ENCODE measurements at regions not wholly inside any gene's neighbourhood (a gene's known extent, or its start where the extent isn't known, plus 50 kb on each side); places are given as distances from the start of the nearest gene placed in this dataset.
"Not testable (repeated sequence)": the region's sequence is repeated elsewhere in the genome, so short reads cannot be mapped to it uniquely, and the experiment has no call there.

- no peak for DNase-seq
Measured at GRCh38 chr16:52022980-52023379, 524.0 kb downstream of the TOX3 start.

- no peak for DNase-seq
Measured at GRCh38 chr16:52022177-52022576, 524.8 kb downstream of the TOX3 start.

GRCh38 chr16:52016387-52016786 is 530.6 kb downstream of the TOX3 start:
- DNase-seq: no peak

GRCh38 chr16:52005551-52005950 is 541.4 kb downstream of the TOX3 start:
- DNase-seq: no peak

GRCh38 chr16:52004343-52004742 is 542.6 kb downstream of the TOX3 start:
- DNase-seq: no peak

GRCh38 chr16:52002026-52002425 is 544.9 kb downstream of the TOX3 start:
- no peak for DNase-seq

- DNase-seq: peak; percentile 47
Measured at GRCh38 chr16:51996516-51996915, 550.4 kb downstream of the TOX3 start.

- DNase-seq: peak; percentile 29
Measured at GRCh38 chr16:51994597-51994996, 552.3 kb downstream of the TOX3 start.

- DNase-seq: no peak
Measured at GRCh38 chr16:51989637-51990230, 557.2 kb downstream of the TOX3 start.

GRCh38 chr16:51988977-51989376 is 558.0 kb downstream of the TOX3 start:
- no peak for DNase-seq

- DNase-seq: no peak
Measured at GRCh38 chr16:51987519-51987918, 559.4 kb downstream of the TOX3 start.

GRCh38 chr16:51986717-51987116 is 560.2 kb downstream of the TOX3 start:
- DNase-seq: no peak

GRCh38 chr16:51986301-51986700 is 560.6 kb downstream of the TOX3 start:
- DNase-seq: no peak

- DNase-seq: no peak
Measured at GRCh38 chr16:51985126-51985525, 561.8 kb downstream of the TOX3 start.

GRCh38 chr16:51984395-51984794 is 562.5 kb downstream of the TOX3 start:
- no peak for DNase-seq

- DNase-seq: peak; percentile 68
Measured at GRCh38 chr16:51982715-51983680, 563.9 kb downstream of the TOX3 start.

GRCh38 chr16:51981725-51982124 is 565.2 kb downstream of the TOX3 start:
- no peak for DNase-seq

- not testable (repeated sequence) for DNase-seq
Measured at GRCh38 chr16:51977506-51977905, 569.4 kb downstream of the TOX3 start.

GRCh38 chr16:51971184-51971583 is 575.8 kb downstream of the TOX3 start:
- peak; percentile 28 for DNase-seq

- DNase-seq: no peak
Measured at GRCh38 chr16:51968749-51969148, 578.2 kb downstream of the TOX3 start.

GRCh38 chr16:51967646-51968045 is 579.3 kb downstream of the TOX3 start:
- no peak for DNase-seq

GRCh38 chr16:51960931-51961330 is 586.0 kb downstream of the TOX3 start:
- DNase-seq: no peak

GRCh38 chr16:51953286-51953985 is 593.5 kb downstream of the TOX3 start:
- DNase-seq: no peak

GRCh38 chr16:51952500-51952899 is 594.4 kb downstream of the TOX3 start:
- DNase-seq: no peak
